ENCODE measurements at regions not wholly inside any gene's neighbourhood (a gene's known extent, or its start where the extent isn't known, plus 50 kb on each side); places are given as distances from the start of the nearest gene placed in this dataset.

DNA sequence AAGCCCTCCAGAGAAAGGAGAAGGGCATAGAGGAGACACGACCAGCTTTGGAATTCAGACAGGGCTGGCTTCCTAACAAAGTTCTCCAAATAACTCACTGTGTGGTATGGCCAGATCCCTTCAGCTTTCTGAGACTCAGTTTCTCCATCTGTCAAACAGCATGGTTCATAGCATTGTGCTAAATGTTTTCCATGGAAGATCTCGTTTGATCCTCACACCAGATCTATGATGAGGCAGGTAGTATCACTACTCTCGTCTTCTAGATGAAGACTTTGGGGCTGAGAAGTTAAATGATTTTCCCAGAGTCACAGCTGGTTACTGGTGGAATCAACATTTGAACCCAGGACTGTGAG lies 507.3 kb downstream of the HAPSTR1 start:
- no peak overlapping the region for H3K4me3 ChIP-seq (ENCODE audit: low read depth, low read length)
- no peak for DNase-seq (ENCODE audit: low read depth)
- TF ChIP-seq, protein P1, sequence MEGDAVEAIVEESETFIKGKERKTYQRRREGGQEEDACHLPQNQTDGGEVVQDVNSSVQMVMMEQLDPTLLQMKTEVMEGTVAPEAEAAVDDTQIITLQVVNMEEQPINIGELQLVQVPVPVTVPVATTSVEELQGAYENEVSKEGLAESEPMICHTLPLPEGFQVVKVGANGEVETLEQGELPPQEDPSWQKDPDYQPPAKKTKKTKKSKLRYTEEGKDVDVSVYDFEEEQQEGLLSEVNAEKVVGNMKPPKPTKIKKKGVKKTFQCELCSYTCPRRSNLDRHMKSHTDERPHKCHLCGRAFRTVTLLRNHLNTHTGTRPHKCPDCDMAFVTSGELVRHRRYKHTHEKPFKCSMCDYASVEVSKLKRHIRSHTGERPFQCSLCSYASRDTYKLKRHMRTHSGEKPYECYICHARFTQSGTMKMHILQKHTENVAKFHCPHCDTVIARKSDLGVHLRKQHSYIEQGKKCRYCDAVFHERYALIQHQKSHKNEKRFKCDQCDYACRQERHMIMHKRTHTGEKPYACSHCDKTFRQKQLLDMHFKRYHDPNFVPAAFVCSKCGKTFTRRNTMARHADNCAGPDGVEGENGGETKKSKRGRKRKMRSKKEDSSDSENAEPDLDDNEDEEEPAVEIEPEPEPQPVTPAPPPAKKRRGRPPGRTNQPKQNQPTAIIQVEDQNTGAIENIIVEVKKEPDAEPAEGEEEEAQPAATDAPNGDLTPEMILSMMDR (IDR thresholded peaks at IDR 0.05; ENCODE audit: low read depth, low read length) = no peak
- TF ChIP-seq MYC (IDR thresholded peaks at IDR 0.05; ENCODE audit: low read depth, low read length) (no peak), POLR2A (IDR thresholded peaks at IDR 0.05; ENCODE audit: extremely low read depth, insufficient read length) (no peak), MAX (IDR thresholded peaks at IDR 0.05; ENCODE audit: low read depth, low read length) (no peak)

DNA sequence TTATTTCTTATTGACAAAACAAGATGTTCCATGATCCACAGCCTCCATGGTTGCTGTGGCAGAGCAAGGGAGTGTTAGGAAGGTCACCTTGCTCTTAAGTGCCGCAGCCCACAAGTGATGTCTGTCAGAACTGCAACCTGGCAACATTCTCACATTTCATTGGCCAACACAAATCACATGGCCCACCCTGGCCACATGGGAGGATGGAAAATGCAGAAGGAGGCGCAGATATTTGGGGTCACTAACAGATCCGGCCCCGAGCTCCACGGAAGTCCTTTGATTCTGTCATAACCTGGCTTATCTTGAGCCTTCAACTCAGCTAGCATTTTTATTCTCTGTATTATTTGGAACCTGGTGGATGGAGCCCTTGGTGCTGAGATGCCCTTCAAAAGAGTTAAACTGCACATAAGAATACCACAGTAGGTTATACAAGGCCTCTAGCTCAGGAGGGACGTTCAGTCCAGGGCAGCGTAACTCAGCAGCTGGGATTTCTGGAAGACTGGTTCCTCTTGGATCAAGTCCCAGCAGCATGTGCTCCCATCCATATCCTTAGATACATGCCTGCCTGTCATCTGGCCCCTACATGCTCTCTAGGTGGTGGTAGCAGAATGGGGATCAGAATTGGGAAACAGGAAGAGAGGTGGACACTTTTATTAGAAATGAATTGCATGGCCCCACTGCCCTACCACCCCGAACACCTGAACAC lies 508.1 kb downstream of the HAPSTR1 start:
- H3K4me3 ChIP-seq (ENCODE audit: low read depth, low read length) = no peak overlapping the region
- DNase-seq (ENCODE audit: low read depth) = no peak
- TF ChIP-seq MAX (IDR thresholded peaks at IDR 0.05; ENCODE audit: low read depth, low read length) = no peak
- TF ChIP-seq MYC (IDR thresholded peaks at IDR 0.05; ENCODE audit: low read depth, low read length) = no peak
- no peak for TF ChIP-seq POLR2A (IDR thresholded peaks at IDR 0.05; ENCODE audit: extremely low read depth, insufficient read length)
- TF ChIP-seq, protein P1 (IDR thresholded peaks at IDR 0.05; ENCODE audit: low read depth, low read length) = no peak

DNA sequence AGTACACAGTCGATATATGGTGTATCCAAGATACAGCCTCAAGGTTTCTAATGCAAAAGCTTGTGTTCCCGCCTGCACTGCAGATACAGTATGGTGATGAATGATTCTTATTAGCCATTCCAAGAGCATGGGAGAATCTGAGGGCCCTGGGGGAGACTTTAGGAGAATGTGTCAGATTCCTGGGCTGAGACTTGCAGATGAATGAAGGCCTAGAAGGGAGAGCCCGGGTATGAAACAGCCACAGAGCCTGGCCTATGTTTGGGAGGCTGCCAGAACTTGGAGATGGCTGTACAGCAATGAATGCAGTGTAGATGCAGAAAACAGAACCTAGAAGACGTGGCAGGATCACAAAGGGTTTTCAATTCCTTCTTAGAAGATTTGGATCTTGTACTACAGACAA lies 510.7 kb downstream of the HAPSTR1 start:
- H3K4me3 ChIP-seq (ENCODE audit: low read depth, low read length) = no peak overlapping the region
- DNase-seq (ENCODE audit: low read depth) = no peak
- TF ChIP-seq, protein P1 (IDR thresholded peaks at IDR 0.05; ENCODE audit: low read depth, low read length) = no peak
- TF ChIP-seq MAX (IDR thresholded peaks at IDR 0.05; ENCODE audit: low read depth, low read length) (no peak), MYC (IDR thresholded peaks at IDR 0.05; ENCODE audit: low read depth, low read length) (no peak), POLR2A (IDR thresholded peaks at IDR 0.05; ENCODE audit: extremely low read depth, insufficient read length) (no peak)

GRCh38 chr16:9603316-9603715 lies 511.9 kb downstream of the HAPSTR1 start:
- TF ChIP-seq MYC (IDR thresholded peaks at IDR 0.05; ENCODE audit: low read depth, low read length) (no peak), MAX (IDR thresholded peaks at IDR 0.05; ENCODE audit: low read depth, low read length) (no peak)
- no peak overlapping the region for H3K4me3 ChIP-seq (ENCODE audit: low read depth, low read length)
- no peak for DNase-seq (ENCODE audit: low read depth)

- TF ChIP-seq, protein P1 (IDR thresholded peaks at IDR 0.05; ENCODE audit: low read depth, low read length) = no peak
- TF ChIP-seq MAX (IDR thresholded peaks at IDR 0.05; ENCODE audit: low read depth, low read length) = no peak
- no peak for TF ChIP-seq MYC (IDR thresholded peaks at IDR 0.05; ENCODE audit: low read depth, low read length)
- no peak for TF ChIP-seq POLR2A (IDR thresholded peaks at IDR 0.05; ENCODE audit: extremely low read depth, insufficient read length)
- DNase-seq (ENCODE audit: low read depth) = no peak
- no peak overlapping the region for H3K4me3 ChIP-seq (ENCODE audit: low read depth, low read length)
These were observed 516.2 kb downstream of the HAPSTR1 start for GRCh38 chr16:9607515-9608230.

- no peak overlapping the region for H3K4me3 ChIP-seq (ENCODE audit: low read depth, low read length)
- no peak for DNase-seq (ENCODE audit: low read depth)
- TF ChIP-seq MAX (IDR thresholded peaks at IDR 0.05; ENCODE audit: low read depth, low read length) (no peak), MYC (IDR thresholded peaks at IDR 0.05; ENCODE audit: low read depth, low read length) (no peak), POLR2A (IDR thresholded peaks at IDR 0.05; ENCODE audit: extremely low read depth, insufficient read length) (no peak)
- TF ChIP-seq, protein P1 (IDR thresholded peaks at IDR 0.05; ENCODE audit: low read depth, low read length) = no peak
These were observed 519.3 kb downstream of the HAPSTR1 start for GRCh38 chr16:9610727-9611126.

All from NB4 (cell line).